Colonic mucosa (tissue), 4 donors: ENCODE measurements at regions not wholly inside any gene's neighbourhood (a gene's known extent, or its start where the extent isn't known, plus 50 kb on each side); places are given as distances from the start of the nearest gene placed in this dataset.
A peak's percentile ranks its signal among the peaks of the same experiment; 100 is the strongest.

Experiments used
- DNase-seq: peaks from one replicate; pipeline ENCODE4 v3.0.0-alpha.2; 2020
- H3K27ac ChIP-seq: fragments of 200-600 bp; one replicate; pipeline ENCODE4 v1.8.0; 2021
- H3K27me3 ChIP-seq: fragments of 200-600 bp; one replicate; pipeline ENCODE4 v1.8.0; 2021
- H3K36me3 ChIP-seq: fragments of 200-600 bp; one replicate; pipeline ENCODE4 v1.8.0; 2021
- H3K4me1 ChIP-seq: fragments of 200-600 bp; one replicate; pipeline ENCODE4 v1.8.0; 2021; ENCODE audit warnings: mild to moderate bottlenecking
- H3K4me3 ChIP-seq: fragments of 200-600 bp; one replicate; pipeline ENCODE4 v1.8.0; 2021
- H3K9ac ChIP-seq, 2 donors: one replicate each; pipeline ENCODE4 v1.7.0; 2013; ENCODE audit warnings: control low read depth in 2 of 2, low read depth in 2 of 2, low read length in 2 of 2
- H3K9me3 ChIP-seq: fragments of 200-600 bp; one replicate; pipeline ENCODE4 v1.8.0; 2021
- CTCF ChIP-seq: fragments of 200-600 bp; IDR thresholded peaks from one replicate; pipeline ENCODE4 v1.8.0; 2022; ENCODE audit warnings: antibody characterized with exemption, mild to moderate bottlenecking
- intact Hi-C: fragments of 100-400 bp; cut with DNase I; formaldehyde crosslinking; loops from one replicate; pipeline ENCODE4 v1.14.1; 2022
- donor health status: healthy.
- donor health status: DM: no; HTN: no; CAD: no.
- donor health status: DM: no; HTN: no; CAD: no.

- Histone ChIP-seq H3K27ac (no peak overlapping the region), H3K36me3 (no peaks in the 10 kb centered on the region), H3K4me1 (no peaks in the 10 kb centered on the region), H3K9me3 (no peaks in the 10 kb centered on the region), H3K27me3 (no peaks in the 10 kb centered on the region), H3K9ac (no peak overlapping the region), H3K4me3 (no peak overlapping the region)
- peak; percentile 69 for DNase-seq
- intact Hi-C loops = loop anchor here (2.0 kb wide), 1 partner anchor 134 kb away; no protein-coding TSS in a partner anchor
- TF ChIP-seq CTCF = peak; percentile 66
Measured at GRCh38 chr9:7536310-7536939, 263.2 kb downstream of the DMAC1 start.

- no peak for TF ChIP-seq CTCF
- H3K4me3 ChIP-seq = no peak overlapping the region
- no peaks in the 10 kb centered on the region for H3K36me3 ChIP-seq
- no peaks in the 10 kb centered on the region for H3K9me3 ChIP-seq
- no peak for DNase-seq
- no peak overlapping the region for H3K27ac ChIP-seq
- no peak overlapping the region for H3K9ac ChIP-seq
- intact Hi-C loops = no loop called here
- no peaks in the 10 kb centered on the region for H3K27me3 ChIP-seq
- H3K4me1 ChIP-seq = no peaks in the 10 kb centered on the region
Measured at GRCh38 chr9:7534211-7534935, 265.2 kb downstream of the DMAC1 start.

DNA sequence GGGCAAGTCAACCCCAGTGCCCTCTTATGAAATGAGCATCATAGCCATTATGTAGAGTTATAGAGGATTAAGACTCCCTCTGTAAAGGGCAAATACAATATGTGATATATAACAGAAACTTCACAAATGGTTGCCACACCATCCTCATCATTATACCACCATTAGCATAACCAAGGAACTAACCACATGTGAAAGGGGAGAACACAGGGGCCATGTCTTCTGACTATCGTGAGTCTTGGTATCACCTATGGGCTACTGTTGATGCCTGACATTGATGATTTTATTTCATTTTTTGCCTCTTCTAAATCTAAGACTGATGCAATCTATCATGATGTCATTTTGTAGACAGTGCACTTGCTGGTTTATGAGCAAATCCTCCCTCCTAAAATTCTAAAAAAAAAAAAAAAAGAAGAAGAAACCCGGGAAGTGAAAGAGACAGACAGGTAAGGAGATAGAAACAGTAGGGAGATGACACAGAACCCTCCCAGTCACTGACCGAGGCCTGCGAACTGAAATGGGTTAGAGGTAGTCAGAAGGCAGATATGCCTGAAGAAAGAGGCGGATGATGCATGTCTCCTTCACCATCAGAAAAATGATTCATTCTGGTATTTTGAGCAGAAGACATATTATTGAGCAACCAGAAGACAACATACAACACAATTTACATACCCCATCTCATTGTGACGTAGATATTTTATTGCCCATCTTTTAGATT, 266.0 kb downstream of the DMAC1 start:
- Histone ChIP-seq H3K36me3 (no peaks in the 10 kb centered on the region), H3K9ac (no peak overlapping the region), H3K27ac (no peak overlapping the region), H3K4me3 (no peak overlapping the region), H3K4me1 (no peaks in the 10 kb centered on the region), H3K27me3 (no peaks in the 10 kb centered on the region), H3K9me3 (no peaks in the 10 kb centered on the region)
- no peak for TF ChIP-seq CTCF
- intact Hi-C loops = no loop called here
- no peak for DNase-seq

- no peak for DNase-seq
- no peaks in the 10 kb centered on the region for H3K4me1 ChIP-seq
- no peak overlapping the region for H3K27ac ChIP-seq
- H3K27me3 ChIP-seq = no peaks in the 10 kb centered on the region
- no peaks in the 10 kb centered on the region for H3K36me3 ChIP-seq
- intact Hi-C loops = no loop called here
- H3K4me3 ChIP-seq = no peak overlapping the region
- H3K9ac ChIP-seq = no peak overlapping the region
- no peak for TF ChIP-seq CTCF
- no peaks in the 10 kb centered on the region for H3K9me3 ChIP-seq
Measured at GRCh38 chr9:7523426-7524043, 276.0 kb downstream of the DMAC1 start.

DNA sequence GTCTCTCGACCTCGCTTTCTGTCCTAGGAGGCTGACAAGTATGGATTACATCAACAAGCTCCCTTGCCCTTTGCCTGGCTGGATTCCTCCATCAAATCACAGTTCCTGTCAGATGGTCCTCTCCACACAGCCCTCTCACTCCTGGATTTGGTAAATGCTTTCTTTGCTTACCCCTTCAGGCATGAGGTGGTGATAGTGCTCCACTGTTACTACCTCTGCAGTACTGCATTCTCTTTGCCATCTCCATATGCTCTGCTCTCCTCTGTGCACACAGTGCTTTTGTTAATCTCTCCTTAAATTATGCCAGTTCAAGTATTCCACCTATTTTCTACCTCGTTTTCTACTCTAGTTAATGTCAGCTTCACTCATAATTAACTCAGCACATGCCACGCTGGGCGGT, 279.2 kb downstream of the DMAC1 start:
- Histone ChIP-seq H3K4me1 (no peaks in the 10 kb centered on the region), H3K36me3 (no peaks in the 10 kb centered on the region), H3K4me3 (no peak overlapping the region), H3K27ac (no peak overlapping the region), H3K27me3 (no peaks in the 10 kb centered on the region), H3K9me3 (no peaks in the 10 kb centered on the region), H3K9ac (no peak overlapping the region)
- no peak for TF ChIP-seq CTCF
- intact Hi-C loops = no loop called here
- DNase-seq = no peak
